IMR-90 (cell line): ENCODE measurements at regions not wholly inside any gene's neighbourhood (a gene's known extent, or its start where the extent isn't known, plus 50 kb on each side); places are given as distances from the start of the nearest gene placed in this dataset.
"Not testable (repeated sequence)": the region's sequence is repeated elsewhere in the genome, so short reads cannot be mapped to it uniquely, and the experiment has no call there.

Source experiments
- ATAC-seq: fragments of 200-7000 bp; cut with Tn5 transposase; 2 replicates; pipeline ENCODE4 v1.9.1; 2020; ENCODE audit warnings: low read depth, mild to moderate bottlenecking, moderate library complexity
- BruUV-seq: library from RNA; stranded (reverse); fragments of 400-500 nt; replicated peaks from 2 replicates; lab custom pipeline; 2021; lab: Mats Ljungman, UMichigan
- CTCF ChIA-PET: fragments of 300-600 bp; formaldehyde crosslinking; extraction: SDS; loops from one replicate; lab custom pipeline; 2021; ENCODE audit warnings: antibody characterized with exemption; lab: Yijun Ruan, JAX
- POLR2A ChIA-PET: fragments of 300-600 bp; sonication (Branson Sonifier 250); formaldehyde crosslinking; loops from one replicate; lab custom pipeline; 2022; ENCODE audit warnings: antibody characterized with exemption; ENCODE audit not compliant: unreplicated experiment; lab: Charles Lee
- DNase-seq: peaks from one replicate; pipeline ENCODE4 v3.0.0; 2013
- H2AFZ ChIP-seq: replicated peaks from 2 replicates; pipeline ENCODE3; 2013; ENCODE audit warnings: low read length, mild to moderate bottlenecking; ENCODE audit not compliant: poor library complexity
- H2AK5ac ChIP-seq: 2 replicates; pipeline ENCODE4 v1.6.1; 2013; ENCODE audit warnings: low read depth, low read length, inconsistent platforms
- H2AK9ac ChIP-seq: replicated peaks from 2 replicates; pipeline ENCODE3; 2013; ENCODE audit warnings: mild to moderate bottlenecking, low read depth, low read length, moderate library complexity; ENCODE audit not compliant: poor library complexity
- H2BK120ac ChIP-seq: 2 replicates; pipeline ENCODE4 v1.6.1; 2013; ENCODE audit warnings: low read depth, low read length, inconsistent platforms
- H2BK15ac ChIP-seq: 3 replicates; pipeline ENCODE4 v1.6.1; 2013; ENCODE audit warnings: low read depth, low read length, inconsistent platforms
- H2BK20ac ChIP-seq: 2 replicates; pipeline ENCODE4 v1.6.1; 2013; ENCODE audit warnings: low read depth, mild to moderate bottlenecking, inconsistent platforms, low read length, moderate library complexity
- H2BK5ac ChIP-seq: 2 replicates; pipeline ENCODE4 v1.6.1; 2013; ENCODE audit warnings: mild to moderate bottlenecking, low read depth, low read length, inconsistent platforms; ENCODE audit not compliant: poor library complexity, severe bottlenecking
- H3K14ac ChIP-seq: replicated peaks from 2 replicates; pipeline ENCODE4 v1.6.1; 2013; ENCODE audit warnings: low read depth, low read length, inconsistent platforms
- H3K18ac ChIP-seq: 2 replicates; pipeline ENCODE4 v1.6.1; 2013; ENCODE audit warnings: low read depth, low read length, control low read depth
- H3K23ac ChIP-seq: 2 replicates; pipeline ENCODE4 v1.6.1; 2013; ENCODE audit warnings: low read depth, low read length, inconsistent platforms
- H3K27ac ChIP-seq: 2 replicates; pipeline ENCODE4 v1.5.1; 2013; ENCODE audit warnings: mild to moderate bottlenecking, control low read depth, low read length; ENCODE audit not compliant: insufficient read depth
- H3K27me3 ChIP-seq: 2 replicates; pipeline ENCODE4 v1.6.1; 2013; ENCODE audit warnings: low read length; ENCODE audit not compliant: control insufficient read depth, insufficient read depth
- H3K36me3 ChIP-seq: 2 replicates; pipeline ENCODE4 v1.6.1; 2013; ENCODE audit warnings: low read length, mixed read lengths; ENCODE audit not compliant: control insufficient read depth, insufficient read depth
- H3K4ac ChIP-seq: 2 replicates; pipeline ENCODE4 v1.6.1; 2013; ENCODE audit warnings: low read depth, low read length, inconsistent platforms
- H3K4me1 ChIP-seq: 2 replicates; pipeline ENCODE4 v1.6.1; 2013; ENCODE audit warnings: low read length, mixed read lengths; ENCODE audit not compliant: control insufficient read depth, insufficient read depth
- H3K4me2 ChIP-seq: 2 replicates; pipeline ENCODE4 v1.6.1; 2013; ENCODE audit warnings: low read depth, mild to moderate bottlenecking, control low read depth, low read length, moderate library complexity
- H3K4me3 ChIP-seq: 2 replicates; pipeline ENCODE4 v1.5.1; 2013; ENCODE audit warnings: low read depth, mild to moderate bottlenecking, control low read depth, low read length, moderate library complexity; ENCODE audit not compliant: insufficient read depth
- H3K56ac ChIP-seq: 2 replicates; pipeline ENCODE4 v1.6.1; 2013; ENCODE audit warnings: low read length, inconsistent platforms; ENCODE audit not compliant: insufficient read depth; ENCODE audit errors: extremely low read depth
- H3K79me1 ChIP-seq, 2 experiments: 2 replicates each; pipeline ENCODE4 v1.6.1; 2013; ENCODE audit warnings: low read length in 2 of 2, inconsistent platforms in 1 of 2, low read depth in 1 of 2
- H3K9ac ChIP-seq: 2 replicates; pipeline ENCODE4 v1.6.1; 2013; ENCODE audit warnings: low read depth, low read length, control low read depth
- H3K9me1 ChIP-seq: 2 replicates; pipeline ENCODE4 v1.6.1; 2013; ENCODE audit warnings: low read length, inconsistent platforms; ENCODE audit not compliant: insufficient read depth
- H3K9me3 ChIP-seq: 2 replicates; pipeline ENCODE4 v1.6.1; 2013; ENCODE audit warnings: low read length; ENCODE audit not compliant: control insufficient read depth, insufficient read depth
- H4K20me1 ChIP-seq: 2 replicates; pipeline ENCODE4 v1.6.1; 2013; ENCODE audit warnings: low read length, inconsistent platforms; ENCODE audit not compliant: insufficient read depth
- H4K5ac ChIP-seq: 2 replicates; pipeline ENCODE4 v1.6.1; 2013; ENCODE audit warnings: mild to moderate bottlenecking, low read depth, low read length, control low read depth
- H4K8ac ChIP-seq, 2 experiments: 2 replicates each; pipeline ENCODE4 v1.6.1; 2013; ENCODE audit warnings: low read depth in 2 of 2, low read length in 2 of 2, control low read depth in 1 of 2, inconsistent platforms in 1 of 2
- H4K91ac ChIP-seq: 2 replicates; pipeline ENCODE4 v1.6.1; 2013; ENCODE audit warnings: low read depth, low read length, inconsistent platforms; ENCODE audit not compliant: insufficient read depth
- MAFK ChIP-seq: IDR thresholded peaks from 2 replicates; pipeline ENCODE4 v1.6.1; 2012; ENCODE audit warnings: low read depth, low read length, improper control_type of control experiment
- WGBS, 2 experiments: methylation state at CpG; one replicate each; pipeline versions ENCODE4 v1.1.5 to v1.1.7; 2013; ENCODE audit warnings: missing lambda C conversion rate in 2 of 2; ENCODE audit not compliant: insufficient read length in 1 of 2; ENCODE audit errors: extremely low coverage in 2 of 2; 5-methylcytosine and 5-hydroxymethylcytosine counted together
- dilution Hi-C: fragments of 300-500 bp; cut with HindIII; formaldehyde crosslinking; loops from one replicate; pipeline ENCODE4 v1.14.3; 2018; ENCODE audit warnings: low sequenced_read_pairs; ENCODE audit not compliant: unreplicated experiment
- in situ Hi-C: fragments of 300-500 bp; cut with MboI; formaldehyde crosslinking; loops from 3 replicates; pipeline ENCODE4 v1.14.3; 2019; ENCODE audit warnings: low sequenced_read_pairs, inconsistent platforms, mixed read lengths
- intact Hi-C: fragments of 100-400 bp; cut with micrococcal nuclease; formaldehyde crosslinking; loops from 2 replicates; pipeline ENCODE4 v1.10.0; 2022

- H2AK9ac ChIP-seq, H3K9ac ChIP-seq, H3K23ac ChIP-seq, in situ Hi-C loops, H4K5ac ChIP-seq, BruUV-seq, dilution Hi-C loops, H3K18ac ChIP-seq, H3K14ac ChIP-seq, H3K56ac ChIP-seq, H3K79me1 ChIP-seq, H4K91ac ChIP-seq, H3K4me2 ChIP-seq, CTCF ChIA-PET, H3K36me3 ChIP-seq, H3K4ac ChIP-seq, H2BK20ac ChIP-seq, H2AK5ac ChIP-seq, H3K9me3 ChIP-seq, H4K8ac ChIP-seq, H2BK15ac ChIP-seq, H2BK5ac ChIP-seq, POLR2A ChIA-PET, H3K9me1 ChIP-seq, H2BK120ac ChIP-seq, H3K27ac ChIP-seq, H3K27me3 ChIP-seq, H2AFZ ChIP-seq, intact Hi-C loops, DNase-seq, H3K4me3 ChIP-seq, H3K4me1 ChIP-seq, H4K20me1 ChIP-seq, ATAC-seq: not testable (repeated sequence)
- WGBS, 2 experiments = no CpG with 5 or more reads among the region's 2 CpGs
- TF ChIP-seq MAFK = peak; percentile 64
Measured at GRCh38 chr21:14804170-14804569, 258.1 kb upstream of the SAMSN1 start.
